Fibroblast of mammary gland (primary cell): ENCODE measurements at regions not wholly inside any gene's neighbourhood (a gene's known extent, or its start where the extent isn't known, plus 50 kb on each side); places are given as distances from the start of the nearest gene placed in this dataset.
"Not testable (repeated sequence)": the region's sequence is repeated elsewhere in the genome, so short reads cannot be mapped to it uniquely, and the experiment has no call there.

Experiments
- DNase-seq: peaks from one replicate; pipeline ENCODE4 v3.0.0-alpha.2; 2010; ENCODE audit warnings: low read depth
- H3K4me3 ChIP-seq: 2 replicates; pipeline ENCODE4 v1.5.1; 2011; ENCODE audit warnings: low read depth, mild to moderate bottlenecking, low read length, moderate library complexity; ENCODE audit not compliant: control insufficient read depth
- CTCF ChIP-seq: conservative IDR thresholded peaks from 2 replicates; pipeline ENCODE4 v1.5.1; 2011; ENCODE audit warnings: low read depth, low read length, inconsistent platforms; ENCODE audit not compliant: control insufficient read depth, insufficient read depth

GRCh38 chr2:204160989-204161388 is 224.4 kb downstream of the ICOS start:
- DNase-seq = no peak
- H3K4me3 ChIP-seq = no peak overlapping the region
- no peak for TF ChIP-seq CTCF

GRCh38 chr2:204161886-204162285 is 225.3 kb downstream of the ICOS start:
- DNase-seq = no peak
- no peak overlapping the region for H3K4me3 ChIP-seq
- TF ChIP-seq CTCF = no peak

GRCh38 chr2:204166961-204167360 is 230.4 kb downstream of the ICOS start:
- TF ChIP-seq CTCF = no peak
- no peak for DNase-seq
- H3K4me3 ChIP-seq = no peak overlapping the region

- DNase-seq, H3K4me3 ChIP-seq: not testable (repeated sequence)
Measured at GRCh38 chr2:204167670-204168069, 231.1 kb downstream of the ICOS start.

- H3K4me3 ChIP-seq = no peak overlapping the region
- no peak for DNase-seq
- TF ChIP-seq CTCF = no peak
Measured at GRCh38 chr2:204170411-204170810, 233.8 kb downstream of the ICOS start.

GRCh38 chr2:204171432-204172144 is 235.0 kb downstream of the ICOS start:
- no peak overlapping the region for H3K4me3 ChIP-seq
- no peak for DNase-seq

GRCh38 chr2:204172145-204172600 is 235.6 kb downstream of the ICOS start:
- no peak for DNase-seq
- H3K4me3 ChIP-seq = no peak overlapping the region
- TF ChIP-seq CTCF = no peak

More at GRCh38 chr2:204171432-204172144, 235.0 kb downstream of the ICOS start:
- no peak for TF ChIP-seq CTCF
